Medulla oblongata (tissue), 1 donor: ENCODE measurements at regions not wholly inside any gene's neighbourhood (a gene's known extent, or its start where the extent isn't known, plus 50 kb on each side); places are given as distances from the start of the nearest gene placed in this dataset.
"Not testable (repeated sequence)": the region's sequence is repeated elsewhere in the genome, so short reads cannot be mapped to it uniquely, and the experiment has no call there.

ENCODE experiments used
- DNase-seq: peaks from one replicate; pipeline ENCODE4 v3.0.0-alpha.2; 2015; ENCODE audit errors: extremely low spot score

DNA sequence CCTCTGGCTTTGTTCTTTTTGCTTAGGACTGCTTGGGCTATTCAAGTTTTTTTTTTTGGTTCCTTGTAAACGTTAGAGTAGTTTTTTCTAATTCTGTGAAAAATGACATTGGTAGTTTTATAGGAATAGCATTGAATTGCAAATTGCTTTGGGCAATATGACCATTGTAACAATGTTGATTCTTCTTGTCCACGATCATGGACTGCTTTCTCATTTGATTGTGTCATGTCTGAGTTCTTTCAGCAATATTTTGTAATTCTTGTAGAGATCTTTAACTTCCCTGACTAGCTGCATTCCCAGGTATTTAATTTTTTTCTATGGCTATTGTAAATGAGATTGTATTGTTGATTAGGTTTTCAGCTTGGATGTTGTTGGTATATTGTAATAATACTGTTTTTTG is 286.2 kb upstream of the C1QTNF3 start:
- not testable (repeated sequence) for DNase-seq

- DNase-seq, result not testable (repeated sequence)
These were observed 286.6 kb upstream of the C1QTNF3 start for GRCh38 chr5:34329611-34330108.

DNA sequence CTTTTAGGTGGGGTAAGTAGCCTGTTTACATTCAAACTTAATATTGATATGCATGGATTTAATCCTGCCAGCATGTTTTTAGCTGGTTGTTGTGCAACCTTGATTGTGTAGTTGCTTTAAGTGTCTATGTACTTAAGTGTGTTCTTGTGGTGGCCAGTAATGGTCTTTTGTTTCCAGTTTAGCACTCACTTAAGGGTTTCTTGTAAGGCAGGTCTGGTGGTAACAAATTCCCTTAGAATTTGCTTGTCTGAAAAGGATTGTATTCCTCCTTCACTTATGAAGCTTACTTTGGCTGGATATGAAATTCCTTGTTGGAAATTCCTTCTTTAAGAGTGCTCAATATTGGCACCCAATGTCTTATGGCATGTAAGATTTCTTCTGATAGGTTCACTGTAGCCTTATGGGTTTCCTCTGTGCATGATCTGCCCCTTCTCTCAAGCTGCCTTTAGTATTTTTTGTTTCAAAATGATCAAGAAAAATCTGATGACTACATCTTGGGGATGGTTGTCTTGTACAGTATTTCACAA is 289.0 kb upstream of the C1QTNF3 start:
- not testable (repeated sequence) for DNase-seq

DNA sequence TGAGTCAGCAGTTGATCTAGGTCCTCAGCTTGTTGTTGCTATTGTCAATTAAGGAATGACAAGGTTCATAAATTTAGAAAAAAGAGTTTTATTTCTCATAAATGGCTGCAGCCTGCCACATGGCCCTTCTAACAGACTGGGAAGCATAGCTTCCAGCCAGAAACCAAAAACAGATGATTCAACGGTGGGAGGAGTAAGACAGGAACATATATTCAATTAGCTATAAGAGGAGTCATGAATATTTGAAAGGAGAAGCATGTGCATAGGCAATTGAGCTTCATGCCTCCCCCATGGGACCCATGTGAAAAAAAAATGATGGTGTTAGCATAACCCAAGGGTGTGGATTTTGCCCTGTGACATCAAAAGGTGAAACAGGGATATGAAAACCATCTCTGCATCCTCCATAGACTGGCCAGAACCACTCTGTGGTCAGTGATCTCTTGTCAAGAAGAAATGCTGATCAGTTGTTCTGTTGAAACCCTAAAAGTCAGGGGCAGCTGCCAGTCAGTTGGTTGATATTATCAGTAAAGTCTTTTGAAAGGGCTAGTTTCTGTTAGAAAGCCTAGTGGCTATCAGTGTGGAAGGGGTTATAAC is 296.5 kb upstream of the C1QTNF3 start:
- DNase-seq, result not testable (repeated sequence)

- not testable (repeated sequence) for DNase-seq
These were observed 301.7 kb upstream of the RAI14 start for GRCh38 chr5:34354440-34354839.

- not testable (repeated sequence) for DNase-seq
These were observed 284.7 kb upstream of the RAI14 start for GRCh38 chr5:34371417-34371816.

DNA sequence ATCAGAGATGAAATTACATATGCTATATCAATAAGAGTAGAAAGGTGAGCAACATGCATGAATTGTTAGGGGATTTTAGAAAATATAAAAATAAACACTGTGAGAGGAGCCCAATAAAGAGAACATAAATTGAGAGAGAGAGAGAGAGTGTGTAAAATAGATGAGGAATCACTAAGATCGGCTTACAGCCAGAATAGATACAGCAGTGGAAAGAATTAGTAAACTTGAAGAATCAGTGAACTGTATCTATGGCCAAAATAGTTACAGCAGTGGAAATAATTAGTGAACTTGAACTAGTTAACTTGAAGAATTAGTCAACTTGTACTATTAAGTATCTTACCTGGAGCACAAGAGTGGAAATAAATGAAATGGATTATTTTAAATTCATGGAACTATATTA is 284.3 kb upstream of the RAI14 start:
- DNase-seq, result not testable (repeated sequence)

DNA sequence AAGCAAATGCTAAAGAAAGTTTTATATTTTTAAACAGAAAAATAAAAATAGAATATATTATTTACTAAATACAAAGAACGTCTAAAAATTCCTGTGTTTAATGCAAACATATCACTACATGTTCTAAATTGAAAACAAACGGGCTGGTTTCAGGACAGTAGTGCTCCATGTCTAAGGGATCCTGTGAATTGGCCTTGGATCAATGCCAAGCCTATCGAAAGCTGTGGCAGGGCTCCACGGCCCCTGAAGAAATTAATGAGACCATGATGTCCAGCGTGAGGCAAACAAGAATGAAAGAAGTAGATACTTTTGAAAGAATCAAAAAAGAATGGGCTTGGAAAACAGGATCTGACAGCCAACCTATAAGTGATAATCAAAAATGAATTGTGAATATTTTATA is 283.4 kb upstream of the RAI14 start:
- not testable (repeated sequence) for DNase-seq

DNA sequence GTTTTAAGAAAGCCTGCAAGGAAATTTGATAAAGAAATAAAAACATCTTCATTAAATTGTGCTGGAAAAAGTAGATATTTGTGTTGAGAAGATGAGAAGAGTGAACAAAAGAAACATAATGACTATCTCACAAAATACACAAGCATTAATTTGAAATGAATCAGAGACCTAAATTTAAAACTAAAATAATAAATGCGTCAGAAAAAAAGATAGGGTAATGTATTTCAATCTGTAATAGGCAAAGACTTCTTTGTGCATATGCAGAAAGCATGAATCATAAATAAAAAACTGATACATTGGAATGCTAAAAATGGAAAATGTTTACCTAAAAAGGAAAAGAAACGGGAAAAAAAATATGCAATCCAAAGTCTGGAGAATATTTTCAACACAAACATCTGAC is 278.5 kb upstream of the RAI14 start:
- DNase-seq, result not testable (repeated sequence)

DNA sequence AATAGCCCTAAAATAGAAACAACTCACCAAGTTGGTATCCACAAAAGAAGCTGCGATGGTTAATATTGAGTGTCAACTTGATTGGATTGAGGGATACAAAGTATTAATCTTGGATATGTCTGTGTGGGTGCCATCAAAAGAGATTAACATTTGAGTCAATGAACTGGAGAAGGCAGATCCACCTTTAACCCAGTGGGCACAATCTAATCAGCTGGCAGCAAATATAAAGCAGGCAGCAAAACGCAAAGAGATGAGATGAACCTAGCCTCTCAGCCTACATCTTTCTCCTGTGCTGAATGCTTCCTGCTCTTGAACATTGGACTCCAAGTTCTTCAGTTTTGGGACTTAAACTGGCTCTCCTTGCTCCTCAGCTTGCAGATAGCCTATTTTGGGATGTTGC is 277.6 kb upstream of the RAI14 start:
- DNase-seq, result not testable (repeated sequence)

- DNase-seq, result not testable (repeated sequence)
These were observed 267.4 kb upstream of the RAI14 start for GRCh38 chr5:34388754-34389153.

GRCh38 chr5:34409373-34409772 is 246.8 kb upstream of the RAI14 start:
- DNase-seq, result no peak

DNA sequence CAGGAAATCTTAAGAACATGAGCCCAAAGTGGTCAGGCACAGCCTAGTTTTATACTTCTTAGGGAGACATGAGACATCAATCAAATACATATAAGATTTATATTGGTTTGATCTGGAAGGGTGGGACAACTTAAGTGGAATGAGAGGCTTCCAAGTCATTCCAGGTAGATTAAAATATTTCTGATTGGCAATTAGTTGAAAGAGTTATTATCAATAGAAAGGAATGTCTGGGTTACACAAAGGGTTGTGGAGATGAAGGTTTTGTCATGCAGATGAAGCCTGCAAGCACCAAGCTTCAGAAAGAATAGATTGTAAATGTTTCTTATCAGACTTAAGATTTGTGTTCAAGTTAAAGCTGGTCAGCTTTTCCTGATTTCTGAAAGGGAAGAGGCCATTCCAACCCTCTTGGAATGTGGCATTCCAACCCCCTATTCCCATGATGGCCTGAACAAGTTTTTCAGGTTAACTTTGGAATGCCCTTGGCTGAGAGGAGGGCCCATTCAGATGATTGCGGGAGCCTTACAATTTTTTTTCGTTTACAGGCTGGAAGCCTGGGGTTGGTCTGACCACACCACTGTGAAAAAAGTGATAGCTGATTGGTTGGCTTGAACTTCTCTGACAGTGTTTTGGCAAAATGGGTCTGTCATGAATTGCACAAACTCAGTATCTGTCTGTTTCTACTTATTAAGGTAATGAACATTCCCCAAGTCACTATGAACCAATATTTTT is 245.6 kb upstream of the RAI14 start:
- DNase-seq, result no peak

- no peak for DNase-seq
These were observed 244.4 kb upstream of the RAI14 start for GRCh38 chr5:34411470-34412346.

- DNase-seq, result no peak
These were observed 243.4 kb upstream of the RAI14 start for GRCh38 chr5:34412736-34413135.

DNA sequence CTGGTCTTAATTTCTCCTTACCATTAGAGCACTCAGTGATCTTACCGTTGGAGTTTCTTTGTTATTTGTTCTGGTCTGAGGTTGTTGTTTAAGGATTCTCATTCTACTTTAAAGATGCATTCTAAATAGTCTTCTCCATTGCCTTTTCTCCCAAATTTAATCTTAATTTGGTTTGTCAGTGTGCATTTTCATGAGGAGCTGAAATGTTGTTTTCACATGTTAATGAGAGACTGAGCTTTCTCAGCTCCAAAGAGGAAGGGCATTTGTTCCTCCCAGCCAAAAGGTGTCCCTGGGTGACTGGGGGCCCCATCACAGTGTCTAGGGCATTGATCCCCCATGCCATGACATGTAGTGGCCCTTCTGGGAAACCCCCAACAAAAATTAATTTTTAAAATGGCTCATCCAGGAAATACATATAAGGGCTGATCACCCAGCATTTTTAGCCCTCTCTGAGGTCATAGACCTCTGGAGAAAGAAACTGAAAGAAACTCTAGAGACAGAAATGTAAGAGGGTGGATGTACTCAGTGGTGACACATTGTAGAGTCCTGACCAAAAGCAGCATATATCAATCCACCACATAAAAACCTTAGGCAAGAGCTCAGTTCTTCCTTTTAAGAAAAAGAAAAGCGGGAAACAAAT is 240.4 kb upstream of the RAI14 start:
- no peak for DNase-seq

DNA sequence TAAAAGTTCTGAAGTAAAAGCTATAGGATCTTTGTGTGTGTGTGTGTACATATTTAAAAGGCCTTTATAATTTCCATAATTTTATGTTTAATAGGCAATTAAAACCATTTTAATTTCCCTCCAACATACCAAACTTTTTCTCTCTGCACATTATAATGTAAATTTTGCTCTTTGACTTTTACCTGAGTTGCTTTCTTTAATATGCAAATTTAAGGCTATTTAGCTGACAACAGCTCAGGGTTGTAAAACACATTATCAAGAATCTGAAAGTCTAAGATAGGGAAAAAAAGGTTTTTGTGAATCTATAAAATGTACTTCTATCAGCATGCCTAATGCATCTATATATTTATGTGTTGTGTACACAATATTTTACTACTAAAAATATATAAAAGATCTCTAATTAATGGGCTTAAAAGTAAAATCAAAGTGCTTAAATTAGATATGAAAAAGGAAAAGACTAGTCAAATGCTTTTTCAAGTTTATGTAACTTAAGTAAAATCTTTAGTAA is 239.6 kb upstream of the RAI14 start:
- no peak for DNase-seq

DNA sequence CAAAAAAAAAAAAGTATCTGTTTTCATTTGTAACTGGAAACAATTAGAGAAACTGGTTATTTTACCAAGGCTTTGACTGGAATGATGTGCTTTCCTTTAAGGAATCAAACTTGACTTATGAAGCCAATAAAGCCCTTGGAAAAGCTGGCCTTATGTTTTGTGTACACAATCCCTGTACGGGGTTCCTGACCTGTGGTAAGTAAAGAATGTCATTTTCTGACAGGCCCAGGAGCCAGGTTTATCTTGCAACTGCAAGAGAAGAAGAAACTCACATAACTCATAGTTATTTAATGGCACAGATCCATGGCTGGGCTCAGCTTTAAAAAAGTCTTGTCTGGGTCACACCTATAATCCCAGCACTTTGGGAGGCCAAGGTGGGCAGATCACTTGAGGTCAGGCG is 235.9 kb upstream of the RAI14 start:
- not testable (repeated sequence) for DNase-seq

GRCh38 chr5:34436761-34437501 is 219.2 kb upstream of the RAI14 start:
- DNase-seq, result no peak

- DNase-seq, result no peak
These were observed 216.5 kb upstream of the RAI14 start for GRCh38 chr5:34439601-34440000.

DNA sequence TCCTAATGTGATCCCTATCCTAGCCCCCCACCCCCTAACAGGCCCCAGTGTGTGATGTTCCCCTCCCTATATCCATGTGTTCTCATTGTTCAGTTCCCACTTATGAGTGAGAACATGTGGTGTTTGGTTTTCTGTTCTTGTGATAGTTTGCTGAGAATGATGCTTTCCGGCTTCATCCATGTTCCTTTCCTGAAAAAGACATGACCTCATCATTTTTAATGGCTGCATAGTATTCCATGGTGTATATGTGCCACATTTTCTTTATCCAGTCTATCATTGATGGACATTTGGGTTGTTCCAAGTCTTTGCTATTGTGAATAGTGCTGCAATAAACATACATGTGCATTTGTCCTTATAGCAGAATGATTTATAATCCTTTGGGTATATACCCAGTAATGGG is 214.4 kb upstream of the RAI14 start:
- not testable (repeated sequence) for DNase-seq
